Peyer's patch (tissue), 4 donors: ENCODE measurements at regions not wholly inside any gene's neighbourhood (a gene's known extent, or its start where the extent isn't known, plus 50 kb on each side); places are given as distances from the start of the nearest gene placed in this dataset.

Experiments used
- POLR2A ChIP-seq, 2 donors: fragments of 450-650 bp; IDR thresholded peaks; one replicate each; pipeline ENCODE4 v1.5.1; 2017; ENCODE audit warnings: antibody characterized with exemption in 2 of 2, mild to moderate bottlenecking in 2 of 2, moderate library complexity in 2 of 2
- TF ChIP-seq, protein P1 (sequence below), 6 experiments: fragments of 450-650 bp in 4 of 6; fragments of 200-600 bp in 2 of 6; sonication (generic) in 1 of 6; IDR thresholded peaks; one replicate each; pipeline ENCODE4 v1.5.1; 2017 to 2019; ENCODE audit warnings: antibody characterized with exemption in 6 of 6, mild to moderate bottlenecking in 3 of 6, moderate library complexity in 1 of 6

DNA sequence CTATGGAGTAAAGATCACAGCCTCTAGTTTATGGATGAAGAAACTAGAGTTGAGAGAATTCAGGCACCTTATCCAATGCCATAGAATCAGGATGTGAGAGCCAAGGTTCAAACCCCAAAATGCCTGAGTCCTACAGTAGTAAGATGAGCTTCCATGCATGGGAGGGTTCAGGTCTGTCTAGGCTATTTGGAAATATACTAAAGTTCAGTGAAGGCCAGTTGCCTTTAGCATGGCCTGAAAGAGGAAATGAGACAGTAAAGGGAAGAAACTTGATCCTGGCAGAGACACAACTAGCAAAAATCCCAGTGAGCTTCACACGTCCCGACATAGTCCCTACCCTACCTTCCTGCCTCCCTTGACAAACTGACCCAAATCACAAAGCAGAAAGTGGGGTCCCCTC is 317.0 kb downstream of the RASEF start:
- TF ChIP-seq, protein P1, sequence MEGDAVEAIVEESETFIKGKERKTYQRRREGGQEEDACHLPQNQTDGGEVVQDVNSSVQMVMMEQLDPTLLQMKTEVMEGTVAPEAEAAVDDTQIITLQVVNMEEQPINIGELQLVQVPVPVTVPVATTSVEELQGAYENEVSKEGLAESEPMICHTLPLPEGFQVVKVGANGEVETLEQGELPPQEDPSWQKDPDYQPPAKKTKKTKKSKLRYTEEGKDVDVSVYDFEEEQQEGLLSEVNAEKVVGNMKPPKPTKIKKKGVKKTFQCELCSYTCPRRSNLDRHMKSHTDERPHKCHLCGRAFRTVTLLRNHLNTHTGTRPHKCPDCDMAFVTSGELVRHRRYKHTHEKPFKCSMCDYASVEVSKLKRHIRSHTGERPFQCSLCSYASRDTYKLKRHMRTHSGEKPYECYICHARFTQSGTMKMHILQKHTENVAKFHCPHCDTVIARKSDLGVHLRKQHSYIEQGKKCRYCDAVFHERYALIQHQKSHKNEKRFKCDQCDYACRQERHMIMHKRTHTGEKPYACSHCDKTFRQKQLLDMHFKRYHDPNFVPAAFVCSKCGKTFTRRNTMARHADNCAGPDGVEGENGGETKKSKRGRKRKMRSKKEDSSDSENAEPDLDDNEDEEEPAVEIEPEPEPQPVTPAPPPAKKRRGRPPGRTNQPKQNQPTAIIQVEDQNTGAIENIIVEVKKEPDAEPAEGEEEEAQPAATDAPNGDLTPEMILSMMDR (IDR thresholded peaks at IDR 0.05): no peak
- TF ChIP-seq POLR2A (IDR thresholded peaks at IDR 0.05): no peak
